Large intestine (tissue), 3 donors: ENCODE measurements at regions not wholly inside any gene's neighbourhood (a gene's known extent, or its start where the extent isn't known, plus 50 kb on each side); places are given as distances from the start of the nearest gene placed in this dataset.

Experiments
- DNase-seq, 2 donors: peaks; one replicate each; pipeline versions ENCODE4 v3.0.0 to v3.0.0-alpha.2; 2013
- H3K27ac ChIP-seq: one replicate; pipeline ENCODE4 v1.5.1; 2013; ENCODE audit warnings: low read length
- H3K27me3 ChIP-seq: 2 replicates; pipeline ENCODE4 v1.6.1; 2013; ENCODE audit warnings: low read length; ENCODE audit not compliant: control insufficient read depth, insufficient read depth
- H3K36me3 ChIP-seq: 2 replicates; pipeline ENCODE4 v1.6.1; 2013; ENCODE audit warnings: low read length; ENCODE audit not compliant: control insufficient read depth, insufficient read depth
- H3K4me1 ChIP-seq: one replicate; pipeline ENCODE4 v1.6.1; 2013; ENCODE audit warnings: low read length; ENCODE audit not compliant: control insufficient read depth, insufficient read depth
- H3K4me3 ChIP-seq: one replicate; pipeline ENCODE4 v1.5.1; 2013; ENCODE audit warnings: low read length
- H3K9me3 ChIP-seq: one replicate; pipeline ENCODE4 v1.6.1; 2013; ENCODE audit warnings: mild to moderate bottlenecking, low read depth, low read length, moderate library complexity; ENCODE audit not compliant: control insufficient read depth
- WGBS: methylation state at CpG from one replicate; pipeline ENCODE4 v1.1.5; 2013; ENCODE audit warnings: low lambda C conversion rate; ENCODE audit not compliant: insufficient coverage; 5-methylcytosine and 5-hydroxymethylcytosine counted together

DNA sequence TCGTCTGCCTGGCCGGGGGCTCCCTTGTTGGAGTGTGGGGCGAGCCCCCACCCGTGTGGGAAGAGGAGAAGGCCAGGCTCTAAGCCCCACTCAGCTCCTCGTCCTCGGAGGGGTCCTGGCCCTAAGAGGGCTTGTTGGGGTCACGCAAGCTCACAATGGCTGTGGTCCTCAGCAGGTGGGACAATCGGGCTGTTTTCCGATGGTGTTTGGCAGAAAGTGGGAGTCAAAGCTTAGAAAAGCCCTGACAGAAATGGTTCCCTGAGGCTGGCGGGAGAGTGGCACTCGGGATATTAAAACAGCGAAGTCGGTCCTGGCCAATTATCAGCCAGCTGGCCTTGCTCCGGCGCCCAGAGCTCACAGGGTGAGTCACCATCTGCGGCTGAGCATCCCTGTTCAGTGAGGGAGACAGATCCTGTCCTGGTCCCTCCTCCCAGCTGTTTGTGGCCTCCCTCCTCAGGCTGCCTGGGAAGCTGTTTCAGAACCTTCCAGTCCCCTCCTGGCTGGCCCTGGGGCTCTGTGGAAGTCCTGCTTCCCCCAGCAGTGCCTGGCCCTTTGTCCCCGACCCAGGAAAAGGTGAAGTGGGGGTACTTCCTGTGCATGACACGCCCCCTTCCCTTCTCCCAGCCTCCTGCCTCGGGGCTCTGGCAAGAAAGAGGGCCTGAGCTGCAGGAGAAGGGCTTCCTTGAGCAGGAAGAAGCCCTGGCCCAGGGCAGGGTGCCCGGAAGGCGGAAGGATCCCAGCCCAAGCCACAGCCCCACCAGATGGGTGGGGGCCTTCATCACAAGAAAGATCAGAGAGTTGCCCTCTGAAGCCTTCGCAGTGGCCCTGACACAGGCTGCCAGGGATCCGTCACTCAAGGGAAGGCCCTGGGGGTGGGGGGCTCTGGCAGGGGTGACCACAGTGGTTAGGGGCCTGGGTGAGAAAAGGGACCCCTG lies 53.6 kb upstream of the BHLHE23 start:
- DNase-seq, result no peak
- Histone ChIP-seq H3K27ac (no peak overlapping the region), H3K36me3 (no peaks in the 10 kb centered on the region), H3K4me1 (no peaks in the 10 kb centered on the region), H3K27me3 (peaks cover 12% of the 10 kb centered on the region), H3K9me3 (no peaks in the 10 kb centered on the region), H3K4me3 (no peak overlapping the region)
- WGBS, result no CpG with 5 or more reads among the region's 23 CpGs

DNA sequence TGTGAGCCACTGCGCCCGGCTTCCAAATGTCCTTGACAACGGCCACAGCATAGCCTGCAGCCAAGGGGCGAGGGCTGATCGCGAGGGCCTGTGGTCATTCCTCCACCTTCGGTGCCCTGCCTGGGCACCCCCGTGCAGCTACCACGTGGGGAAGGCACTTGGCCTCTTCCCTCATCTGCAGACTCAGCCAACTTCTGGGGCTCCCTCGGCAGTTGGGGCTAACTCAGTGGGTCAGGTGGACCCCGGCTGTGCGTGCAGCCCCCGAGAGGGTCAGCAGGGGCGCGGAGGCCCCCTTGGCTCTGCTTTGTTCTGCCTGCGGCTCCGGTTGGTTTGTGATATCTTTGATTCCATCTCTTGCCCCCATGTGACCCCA lies 52.9 kb upstream of the BHLHE23 start:
- H3K9me3 ChIP-seq, result no peaks in the 10 kb centered on the region
- no peaks in the 10 kb centered on the region for H3K4me1 ChIP-seq
- H3K36me3 ChIP-seq, result no peaks in the 10 kb centered on the region
- H3K4me3 ChIP-seq, result no peak overlapping the region
- no CpG with 5 or more reads among the region's 17 CpGs for WGBS
- peaks cover 12% of the 10 kb centered on the region for H3K27me3 ChIP-seq
- H3K27ac ChIP-seq, result no peak overlapping the region
- no peak for DNase-seq

DNA sequence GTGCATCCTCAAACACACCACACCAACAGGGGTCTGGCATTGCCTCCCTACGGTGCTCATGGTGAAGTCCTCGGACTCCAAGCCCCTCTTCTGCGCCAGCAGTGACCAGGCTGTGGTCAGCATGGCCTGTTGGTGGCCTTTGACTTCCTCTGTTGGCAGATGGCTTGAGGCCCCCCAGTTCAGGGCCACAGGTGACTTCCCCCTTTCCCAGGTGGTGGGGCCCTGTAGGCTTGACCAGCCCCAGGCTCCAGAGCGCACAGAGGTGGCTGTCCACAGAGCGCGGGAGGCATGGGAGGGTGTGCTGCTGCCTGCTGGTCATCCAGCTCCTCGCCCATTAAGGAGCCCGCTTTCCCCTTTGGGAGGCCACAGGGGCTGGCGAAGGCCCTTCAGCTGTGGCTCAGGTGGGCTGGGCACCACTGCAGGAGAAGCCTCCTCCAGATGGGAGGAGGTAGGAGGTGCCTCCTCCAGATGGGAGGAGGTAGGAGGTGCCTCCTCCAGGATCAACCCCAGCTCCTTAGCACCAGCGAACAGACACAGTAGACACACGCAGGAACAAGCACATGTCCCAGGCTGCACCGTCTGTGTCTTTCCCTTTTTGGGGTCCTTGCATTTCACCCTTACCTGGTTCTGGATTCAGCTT lies 52.1 kb upstream of the BHLHE23 start:
- Histone ChIP-seq H3K36me3 (no peaks in the 10 kb centered on the region), H3K9me3 (no peaks in the 10 kb centered on the region), H3K27ac (no peak overlapping the region), H3K4me3 (no peak overlapping the region), H3K4me1 (no peaks in the 10 kb centered on the region), H3K27me3 (peaks cover 12% of the 10 kb centered on the region)
- no peak for DNase-seq
- no CpG with 5 or more reads among the region's 12 CpGs for WGBS

DNA sequence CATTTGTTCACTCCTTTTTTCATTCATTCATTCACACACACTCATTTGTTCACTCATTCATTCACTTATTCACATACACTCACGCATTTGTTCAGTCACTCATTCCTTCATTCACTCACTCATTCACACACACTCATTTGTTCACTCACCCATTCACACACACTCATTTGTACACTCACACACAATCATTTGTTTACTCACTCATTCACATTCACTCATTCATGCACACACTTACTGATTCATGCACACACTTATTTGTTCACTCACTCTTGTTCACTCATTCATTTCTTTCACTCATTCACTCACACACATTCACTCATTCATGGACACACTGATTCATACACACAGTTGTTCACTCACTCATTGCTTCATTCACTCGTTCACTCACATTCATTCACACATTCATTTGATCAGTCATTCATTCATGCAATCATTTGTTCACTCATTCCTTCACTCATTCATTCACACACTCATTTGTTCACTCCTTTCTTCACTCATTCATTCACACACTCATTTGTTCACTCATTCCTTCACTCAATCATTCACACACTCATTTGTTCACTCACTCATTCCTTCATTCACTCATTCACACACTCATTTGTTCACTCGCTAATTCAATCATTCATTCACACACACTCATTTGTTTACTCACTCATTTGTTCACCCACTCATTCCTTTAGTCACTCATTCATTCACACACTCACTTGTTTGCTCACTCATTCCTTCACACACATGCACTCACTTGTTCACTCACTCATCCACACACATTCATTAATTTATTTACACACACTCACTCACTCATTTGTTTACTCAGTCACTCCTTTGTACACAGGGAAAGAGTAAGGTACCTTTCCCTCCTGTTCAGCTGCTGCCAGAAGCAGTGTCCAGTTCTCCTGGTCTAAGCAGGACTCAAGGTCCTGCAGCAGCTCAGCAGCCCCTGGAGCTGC lies 50.7 kb upstream of the BHLHE23 start:
- H3K9me3 ChIP-seq, result no peaks in the 10 kb centered on the region
- no peak for DNase-seq
- H3K36me3 ChIP-seq, result no peaks in the 10 kb centered on the region
- WGBS, result 82% methylated on average over 3 of the region's 3 CpGs
- H3K27me3 ChIP-seq, result peaks cover 12% of the 10 kb centered on the region
- no peak overlapping the region for H3K4me3 ChIP-seq
- no peaks in the 10 kb centered on the region for H3K4me1 ChIP-seq
- no peak overlapping the region for H3K27ac ChIP-seq

DNA sequence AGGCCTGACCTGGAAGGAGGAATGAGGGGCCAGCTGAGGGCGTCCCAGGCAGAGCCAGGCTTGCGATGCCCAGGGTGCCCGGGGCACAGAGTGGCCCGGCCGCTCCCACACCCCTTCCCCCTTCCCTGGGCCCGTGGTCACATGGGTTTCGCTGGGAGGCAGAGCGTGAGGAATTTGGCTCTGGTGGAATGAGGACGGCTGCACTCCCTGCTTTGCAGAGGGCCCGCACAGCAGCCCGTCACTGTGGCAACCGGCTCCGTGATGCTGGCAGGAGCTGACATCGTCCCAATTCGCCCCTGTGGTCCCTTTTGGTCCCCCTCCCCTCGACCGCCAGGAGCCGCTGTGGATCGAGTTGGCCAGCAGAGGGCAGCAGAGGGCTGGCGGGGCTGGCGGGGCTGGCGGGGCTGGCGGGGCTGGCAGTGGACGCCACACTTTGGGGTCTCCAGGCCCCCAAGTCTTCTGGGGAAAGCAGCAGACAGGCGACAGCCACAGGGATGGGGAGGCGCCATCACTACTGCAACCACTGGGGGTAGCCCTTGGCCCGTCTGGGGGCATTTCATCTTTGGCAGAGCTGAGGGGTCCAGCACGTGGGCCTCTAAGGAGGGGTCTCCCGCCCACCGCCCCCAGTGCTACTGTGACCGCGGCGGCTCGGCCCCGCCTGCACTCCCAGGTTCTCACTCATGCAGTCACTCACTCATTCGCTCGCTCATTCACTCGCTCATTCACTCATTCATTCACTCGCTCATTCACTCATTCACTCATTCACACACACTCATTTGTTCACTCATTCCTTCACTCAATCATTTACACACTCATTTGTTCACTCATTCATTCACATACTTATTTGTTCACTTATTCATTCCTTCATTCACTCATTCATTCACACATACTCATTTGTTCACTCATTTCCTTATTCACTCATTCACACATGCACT lies 49.7 kb upstream of the BHLHE23 start:
- DNase-seq, result peak in 1 of 2 donors; percentile 39
- Histone ChIP-seq H3K9me3 (no peaks in the 10 kb centered on the region), H3K27me3 (peaks cover 12% of the 10 kb centered on the region)

More for the DNA sequence above, 49.7 kb upstream of the BHLHE23 start:
- H3K36me3 ChIP-seq, result no peaks in the 10 kb centered on the region
- no peak overlapping the region for H3K27ac ChIP-seq
- H3K4me1 ChIP-seq, result no peaks in the 10 kb centered on the region
- 59% methylated on average over 4 of the region's 39 CpGs for WGBS
- H3K4me3 ChIP-seq, result no peak overlapping the region
